HEK293T (cell line): ENCODE measurements at regions not wholly inside any gene's neighbourhood (a gene's known extent, or its start where the extent isn't known, plus 50 kb on each side); places are given as distances from the start of the nearest gene placed in this dataset.

Experiments used
- CTCF ChIA-PET: fragments of 350-600 bp; formaldehyde crosslinking; extraction: SDS; loops from one replicate; lab custom pipeline; 2021; ENCODE audit warnings: antibody characterized with exemption, inconsistent platforms; lab: Yijun Ruan, JAX
- POLR2A ChIA-PET: fragments of 350-600 bp; formaldehyde crosslinking; extraction: SDS; loops from one replicate; lab custom pipeline; 2020; ENCODE audit warnings: antibody characterized with exemption, inconsistent platforms; lab: Yijun Ruan, JAX
- DNase-seq: peaks from one replicate; pipeline ENCODE4 v3.0.0; 2012; ENCODE audit warnings: mixed read lengths; ENCODE audit errors: extremely low spot score
- ARNT ChIP-seq: fragments of 450-650 bp; IDR thresholded peaks from 2 replicates; pipeline ENCODE4 v1.6.1; 2017; ENCODE audit warnings: mild to moderate bottlenecking
- BHLHE40 ChIP-seq: fragments of 450-650 bp; IDR thresholded peaks from 2 replicates; pipeline ENCODE4 v1.6.1; 2016; ENCODE audit warnings: mild to moderate bottlenecking, moderate library complexity, borderline replicate concordance
- CTBP1 ChIP-seq: fragments of 450-650 bp; IDR thresholded peaks from 2 replicates; pipeline ENCODE4 v1.6.1; 2016; ENCODE audit warnings: borderline replicate concordance
- ELF4 ChIP-seq: fragments of 450-650 bp; IDR thresholded peaks from 2 replicates; pipeline ENCODE4 v1.6.1; 2017; ENCODE audit warnings: antibody characterized with exemption
- FOXA1 ChIP-seq: fragments of 450-650 bp; IDR thresholded peaks from 2 replicates; pipeline ENCODE4 v1.6.1; 2016; ENCODE audit warnings: mild to moderate bottlenecking
- FOXK2 ChIP-seq: fragments of 450-650 bp; IDR thresholded peaks from 2 replicates; pipeline ENCODE4 v1.6.1; 2016; ENCODE audit warnings: mild to moderate bottlenecking
- FOXM1 ChIP-seq: fragments of 450-650 bp; IDR thresholded peaks from 2 replicates; pipeline ENCODE4 v1.6.1; 2017; ENCODE audit warnings: mild to moderate bottlenecking, borderline replicate concordance
- HDGF ChIP-seq: fragments of 450-650 bp; IDR thresholded peaks from 2 replicates; pipeline ENCODE4 v1.6.1; 2017; ENCODE audit warnings: antibody characterized with exemption, borderline replicate concordance
- L3MBTL2 ChIP-seq: fragments of 450-650 bp; conservative IDR thresholded peaks from 2 replicates; pipeline ENCODE4 v1.6.1; 2016; ENCODE audit warnings: mild to moderate bottlenecking
- LEF1 ChIP-seq: fragments of 450-650 bp; IDR thresholded peaks from 2 replicates; pipeline ENCODE4 v1.6.1; 2017; ENCODE audit warnings: mild to moderate bottlenecking, borderline replicate concordance
- NFRKB ChIP-seq: fragments of 450-650 bp; IDR thresholded peaks from 2 replicates; pipeline ENCODE4 v1.6.1; 2016; ENCODE audit warnings: mild to moderate bottlenecking, moderate library complexity
- PKNOX1 ChIP-seq: fragments of 450-650 bp; IDR thresholded peaks from 2 replicates; pipeline ENCODE4 v1.6.1; 2016
- SP1 ChIP-seq: fragments of 450-650 bp; IDR thresholded peaks from 2 replicates; pipeline ENCODE4 v1.6.1; 2017
- SUZ12 ChIP-seq: fragments of 450-650 bp; IDR thresholded peaks from 2 replicates; pipeline ENCODE4 v1.6.1; 2016; ENCODE audit warnings: mild to moderate bottlenecking
- TARDBP ChIP-seq: fragments of 450-650 bp; IDR thresholded peaks from 2 replicates; pipeline ENCODE4 v1.6.1; 2016
- ZNF384 ChIP-seq: fragments of 450-650 bp; IDR thresholded peaks from 2 replicates; pipeline ENCODE4 v1.6.1; 2016

- ChIA-PET POLR2A (no interaction called here), CTCF (no interaction called here)
- TF ChIP-seq FOXK2 (no peak), SP1 (no peak), NFRKB (no peak), ARNT (no peak), FOXA1 (no peak), CTBP1 (no peak), HDGF (no peak), BHLHE40 (no peak), FOXM1 (no peak), L3MBTL2 (no peak), SUZ12 (no peak), ELF4 (no peak), LEF1 (no peak)
- no peak for DNase-seq
Measured at GRCh38 chr7:98679741-98680140, 62.7 kb downstream of the NPTX2 start.

DNA sequence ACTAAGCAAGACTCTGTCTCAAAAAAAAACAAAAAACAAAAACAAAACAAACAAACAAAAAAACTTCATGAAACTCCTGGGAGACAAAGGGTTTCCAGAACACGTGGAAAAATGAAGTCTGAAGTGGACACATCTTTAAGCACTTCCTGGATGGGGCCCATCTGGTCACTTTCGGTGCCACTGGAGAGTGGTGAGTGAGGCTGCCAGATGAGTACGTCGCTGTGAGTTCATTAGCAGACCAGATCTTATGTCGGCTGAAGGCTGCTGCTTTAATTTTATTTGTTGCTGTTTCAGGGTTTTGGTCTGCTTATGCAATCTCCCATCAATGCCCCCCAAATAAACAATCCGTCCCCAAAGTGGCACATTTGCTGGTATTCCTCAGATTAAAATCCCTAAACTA, 64.4 kb downstream of the NPTX2 start:
- ChIA-PET POLR2A (no interaction called here), CTCF (no interaction called here)
- TF ChIP-seq SP1 (no peak), FOXA1 (no peak), CTBP1 (no peak), TARDBP (no peak), FOXM1 (no peak), LEF1 (no peak), BHLHE40 (no peak), ARNT (no peak), ELF4 (no peak), FOXK2 (no peak), HDGF (no peak), NFRKB (no peak), PKNOX1 (no peak), L3MBTL2 (no peak), SUZ12 (no peak), ZNF384 (no peak)
- no peak for DNase-seq

DNA sequence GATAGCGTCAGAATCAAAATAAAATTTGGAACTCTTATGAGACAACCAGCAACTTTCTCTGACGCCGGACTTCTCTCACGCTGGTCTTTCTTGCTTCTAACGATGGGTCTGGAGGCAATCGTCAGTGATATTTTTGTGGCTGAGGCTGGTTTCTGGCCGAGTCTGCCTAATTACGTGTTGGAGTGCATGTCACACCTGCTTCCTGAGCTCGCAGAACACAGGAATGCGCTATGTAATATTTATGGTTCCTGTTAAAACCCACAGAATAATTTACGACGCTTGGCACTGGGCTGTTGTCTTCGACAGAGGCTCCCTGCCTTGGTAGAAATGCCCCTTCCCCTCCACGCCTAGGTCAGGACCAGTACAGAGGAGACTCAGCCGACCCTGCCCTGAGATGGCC, 64.9 kb downstream of the NPTX2 start:
- DNase-seq = no peak
- ChIA-PET CTCF (no interaction called here), POLR2A (no interaction called here)
- TF ChIP-seq LEF1 (no peak), BHLHE40 (no peak), FOXA1 (no peak), ELF4 (no peak), ARNT (no peak), PKNOX1 (no peak), L3MBTL2 (no peak)

DNA sequence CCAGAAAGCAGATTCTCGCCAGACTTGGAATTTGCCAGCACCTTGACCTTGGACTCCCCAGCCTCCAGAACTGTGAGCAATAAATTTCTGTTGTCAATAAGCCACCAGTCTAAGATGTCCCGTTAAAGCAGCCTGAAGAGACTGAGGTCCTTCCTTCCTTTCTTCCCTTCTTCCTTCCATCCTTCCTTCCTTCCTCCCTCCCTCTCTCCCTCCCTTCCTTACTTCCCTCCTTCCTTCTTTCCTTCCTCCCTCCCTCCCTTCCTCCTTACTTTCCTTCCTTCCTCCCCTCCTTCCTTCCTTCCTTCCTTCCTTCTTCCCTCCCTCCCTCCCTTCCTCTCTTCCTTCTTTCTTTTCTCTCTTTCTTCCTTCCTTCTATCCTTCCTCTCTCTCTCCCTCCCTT, 66.4 kb downstream of the NPTX2 start:
- ChIA-PET POLR2A (no interaction called here), CTCF (no interaction called here)
- DNase-seq = no peak
- TF ChIP-seq BHLHE40 (no peak), FOXM1 (no peak), LEF1 (no peak), NFRKB (no peak), HDGF (no peak), CTBP1 (no peak), PKNOX1 (no peak), ZNF384 (no peak), FOXA1 (no peak), SP1 (no peak), TARDBP (no peak), SUZ12 (no peak), ELF4 (no peak), L3MBTL2 (no peak)

GRCh38 chr7:98685541-98685940, 68.5 kb downstream of the NPTX2 start:
- POLR2A ChIA-PET = no interaction called here
- CTCF ChIA-PET = no interaction called here
- no peak for DNase-seq
- TF ChIP-seq LEF1 (no peak), FOXA1 (no peak), NFRKB (no peak), SUZ12 (no peak), BHLHE40 (no peak), FOXM1 (no peak), HDGF (no peak), TARDBP (no peak), FOXK2 (no peak)

DNA sequence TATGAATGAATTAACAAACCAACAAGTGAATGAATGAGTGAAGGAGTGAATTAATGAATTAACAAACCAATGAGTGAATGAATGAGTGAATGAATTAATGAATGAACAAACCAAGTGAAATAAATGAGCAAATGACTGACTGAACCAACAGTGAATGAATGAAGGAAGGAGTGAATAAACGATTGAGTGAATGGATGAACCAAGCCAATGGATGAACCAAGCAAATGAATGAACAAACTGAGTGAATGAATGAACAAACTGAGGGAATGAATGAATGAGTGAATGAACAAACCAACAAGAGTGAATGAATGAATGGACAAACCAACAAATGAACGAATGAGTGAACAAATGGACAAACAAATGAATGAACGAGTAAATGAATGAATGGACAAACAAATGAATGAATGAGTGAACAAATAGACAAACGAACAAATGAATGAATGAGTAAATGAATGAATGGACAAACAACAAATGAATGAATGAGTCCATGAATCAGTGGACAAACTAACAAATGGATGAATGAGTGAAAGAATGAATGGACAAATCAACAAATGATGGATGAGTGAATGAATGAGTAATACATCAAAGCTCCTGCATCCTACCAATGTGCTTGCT, 69.5 kb downstream of the NPTX2 start:
- TF ChIP-seq LEF1 (no peak), SUZ12 (no peak), ELF4 (no peak), BHLHE40 (no peak), PKNOX1 (no peak), SP1 (no peak), HDGF (no peak), ARNT (no peak), FOXA1 (no peak)
- DNase-seq = no peak
- ChIA-PET CTCF (interaction anchor here (0.7 kb wide), 1 partner anchor 1276 kb away, joined by 3 read pairs; no protein-coding TSS in a partner anchor), POLR2A (no interaction called here)
